HFF-Myc (cell line): ENCODE measurements at regions not wholly inside any gene's neighbourhood (a gene's known extent, or its start where the extent isn't known, plus 50 kb on each side); places are given as distances from the start of the nearest gene placed in this dataset.

Experiments
- DNase-seq: peaks from one replicate; pipeline ENCODE4 v3.0.0-alpha.2; 2011; ENCODE audit warnings: low read depth; ENCODE audit errors: extremely low read depth
- H3K4me3 ChIP-seq: replicated peaks from 2 replicates; pipeline ENCODE4 v1.5.1; 2011; ENCODE audit warnings: low read depth, mild to moderate bottlenecking, control low read depth, low read length
- TF ChIP-seq, protein P1 (sequence below): IDR thresholded peaks from 2 replicates; pipeline ENCODE4 v1.5.1; 2012; ENCODE audit warnings: mild to moderate bottlenecking, low read depth, low read length, control low read depth; ENCODE audit errors: missing control alignments

DNA sequence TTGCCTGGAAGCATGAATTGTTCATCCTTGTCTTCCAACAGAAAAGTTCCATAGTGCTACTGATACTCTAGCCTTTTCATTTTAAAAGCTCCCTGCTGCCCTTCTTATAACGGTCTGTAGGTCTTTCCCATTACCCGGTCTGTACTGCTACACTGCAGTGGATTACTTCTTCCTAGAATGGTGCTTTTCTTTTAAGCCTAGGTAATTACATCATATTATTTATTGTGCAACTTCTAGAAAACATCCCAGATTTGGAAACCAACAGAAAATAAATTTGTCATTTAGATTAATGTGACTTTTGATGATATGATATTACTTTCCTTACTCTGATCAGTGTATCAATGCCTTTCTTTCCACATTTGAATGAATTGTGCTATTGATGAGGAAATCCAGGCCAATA, 199.4 kb downstream of the TANC2 start:
- TF ChIP-seq, protein P1, sequence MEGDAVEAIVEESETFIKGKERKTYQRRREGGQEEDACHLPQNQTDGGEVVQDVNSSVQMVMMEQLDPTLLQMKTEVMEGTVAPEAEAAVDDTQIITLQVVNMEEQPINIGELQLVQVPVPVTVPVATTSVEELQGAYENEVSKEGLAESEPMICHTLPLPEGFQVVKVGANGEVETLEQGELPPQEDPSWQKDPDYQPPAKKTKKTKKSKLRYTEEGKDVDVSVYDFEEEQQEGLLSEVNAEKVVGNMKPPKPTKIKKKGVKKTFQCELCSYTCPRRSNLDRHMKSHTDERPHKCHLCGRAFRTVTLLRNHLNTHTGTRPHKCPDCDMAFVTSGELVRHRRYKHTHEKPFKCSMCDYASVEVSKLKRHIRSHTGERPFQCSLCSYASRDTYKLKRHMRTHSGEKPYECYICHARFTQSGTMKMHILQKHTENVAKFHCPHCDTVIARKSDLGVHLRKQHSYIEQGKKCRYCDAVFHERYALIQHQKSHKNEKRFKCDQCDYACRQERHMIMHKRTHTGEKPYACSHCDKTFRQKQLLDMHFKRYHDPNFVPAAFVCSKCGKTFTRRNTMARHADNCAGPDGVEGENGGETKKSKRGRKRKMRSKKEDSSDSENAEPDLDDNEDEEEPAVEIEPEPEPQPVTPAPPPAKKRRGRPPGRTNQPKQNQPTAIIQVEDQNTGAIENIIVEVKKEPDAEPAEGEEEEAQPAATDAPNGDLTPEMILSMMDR, result no peak
- no peak overlapping the region for H3K4me3 ChIP-seq
- no peak for DNase-seq

DNA sequence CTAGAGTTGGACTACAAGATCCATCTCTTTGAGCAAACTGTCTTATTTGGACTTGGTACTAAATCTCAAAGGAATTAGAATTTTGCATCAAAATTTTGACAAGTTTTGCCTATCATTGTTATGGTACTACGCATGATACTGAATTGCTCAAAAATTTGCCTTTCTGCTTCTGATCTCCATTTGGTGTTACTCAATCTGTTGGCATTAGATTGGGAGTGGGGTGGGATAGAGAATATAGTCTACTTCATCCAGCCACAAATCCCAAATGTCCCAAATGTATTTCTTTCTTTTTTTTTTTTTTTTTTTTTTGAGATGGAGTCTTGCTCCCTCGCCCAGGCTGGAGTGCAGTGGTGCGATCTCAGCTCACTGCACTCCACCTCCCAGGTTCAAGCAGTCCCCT, 204.8 kb downstream of the TANC2 start:
- no peak for DNase-seq
- H3K4me3 ChIP-seq, result no peak overlapping the region
- TF ChIP-seq, protein P1, result no peak

DNA sequence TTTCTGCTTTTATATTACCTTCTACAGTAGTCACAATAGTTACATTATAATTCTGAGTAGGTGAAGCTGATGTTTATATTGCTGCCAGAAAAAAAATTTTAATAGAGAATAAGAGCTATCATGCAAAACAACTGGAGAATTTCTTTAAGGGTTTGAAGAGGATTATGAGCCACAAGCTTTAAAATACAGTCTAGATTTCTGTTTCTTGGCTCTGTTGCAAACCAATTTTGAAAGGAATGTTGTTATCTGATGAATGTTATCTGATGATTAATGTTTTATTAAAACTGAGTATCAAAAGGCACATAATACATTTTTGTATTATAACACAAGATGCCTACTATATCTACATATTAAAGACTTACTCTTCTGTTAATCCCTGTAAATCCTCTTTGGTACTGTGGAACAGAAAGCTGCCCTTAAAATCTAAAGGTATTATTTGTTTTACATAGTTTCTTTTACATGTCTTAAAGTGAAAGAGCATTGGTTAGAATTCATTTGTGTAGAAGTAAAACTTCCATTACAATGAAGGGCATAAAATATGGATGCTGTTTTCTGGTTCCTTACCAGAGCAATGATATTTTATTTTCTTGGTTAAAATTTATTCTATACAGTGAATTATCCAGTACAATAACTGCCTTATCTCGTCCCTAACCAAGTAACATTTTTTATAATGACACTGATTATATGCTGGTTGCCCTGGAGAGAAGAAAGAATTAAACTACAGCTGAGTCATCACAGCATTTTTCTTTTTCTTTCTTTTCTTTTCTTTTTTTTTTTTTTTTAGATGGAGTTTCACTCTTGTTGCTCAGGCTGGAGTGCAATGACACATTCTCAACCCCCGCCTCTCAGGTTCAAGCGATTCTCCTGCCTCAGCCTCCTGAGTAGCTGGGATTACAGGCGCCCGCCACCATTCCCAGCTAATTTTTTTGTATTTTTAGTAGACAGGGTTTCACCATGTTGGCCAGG, 205.7 kb downstream of the TANC2 start:
- no peak for DNase-seq
- H3K4me3 ChIP-seq, result no peak overlapping the region
- TF ChIP-seq, protein P1, result no peak

DNA sequence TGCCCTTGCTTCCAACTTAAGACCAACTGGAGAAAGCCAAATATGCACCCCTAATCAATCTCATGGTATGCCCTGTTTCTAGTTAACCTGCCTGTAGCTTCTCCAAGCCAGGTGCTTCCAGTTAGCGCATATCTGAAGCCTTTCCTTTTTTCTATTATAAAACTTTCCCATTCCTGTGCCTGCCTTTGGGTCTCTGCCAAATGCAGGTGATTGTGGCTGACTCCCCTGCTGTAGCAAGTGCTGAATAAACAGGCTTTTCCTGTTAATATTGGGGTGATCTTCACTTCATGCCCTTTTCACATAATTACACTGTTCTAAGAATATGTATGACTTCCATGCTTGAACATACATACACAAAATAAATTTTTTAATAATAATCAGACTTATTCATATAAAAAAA, 207.4 kb downstream of the TANC2 start:
- DNase-seq, result no peak
- TF ChIP-seq, protein P1, result no peak
- H3K4me3 ChIP-seq, result no peak overlapping the region

DNA sequence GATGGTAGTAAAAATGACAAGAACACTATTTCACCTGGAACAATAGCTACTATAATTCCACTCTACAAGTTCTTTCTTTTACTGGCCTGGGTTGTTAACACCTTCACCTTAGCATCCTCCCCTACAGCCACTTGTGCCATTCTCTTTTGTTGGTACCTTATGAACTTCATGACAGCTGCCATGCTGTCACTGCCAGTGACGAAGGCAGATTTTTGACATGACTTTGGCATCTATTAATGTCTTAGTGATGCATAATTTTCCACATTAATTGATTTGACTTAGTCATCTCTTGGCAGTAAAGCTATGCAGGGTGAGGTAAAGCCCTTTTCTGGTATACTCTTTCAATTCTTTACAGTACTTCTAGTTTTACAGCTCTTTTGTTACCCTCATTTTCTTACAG, 207.9 kb downstream of the TANC2 start:
- no peak for DNase-seq
- TF ChIP-seq, protein P1, result no peak
- H3K4me3 ChIP-seq, result no peak overlapping the region

DNA sequence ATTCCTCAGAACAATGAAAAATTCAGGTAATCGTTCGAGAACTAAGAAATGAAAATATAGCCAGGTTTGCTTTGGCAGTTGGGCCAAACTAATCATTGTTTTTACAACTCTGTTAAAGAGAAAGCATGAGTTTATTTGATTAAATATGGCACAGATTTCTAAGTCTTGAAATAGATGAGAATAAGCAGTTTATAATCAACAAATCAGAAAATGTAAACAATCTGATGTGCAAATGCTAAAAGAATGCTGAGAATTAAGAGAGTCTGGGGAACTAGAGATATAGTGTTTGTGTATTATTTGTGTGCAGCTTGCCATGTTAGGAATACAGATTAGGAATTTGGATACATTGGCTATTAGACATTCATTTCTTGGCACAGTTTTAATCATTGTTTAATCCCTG, 212.5 kb downstream of the TANC2 start:
- no peak overlapping the region for H3K4me3 ChIP-seq
- TF ChIP-seq, protein P1, result no peak
- DNase-seq, result no peak

DNA sequence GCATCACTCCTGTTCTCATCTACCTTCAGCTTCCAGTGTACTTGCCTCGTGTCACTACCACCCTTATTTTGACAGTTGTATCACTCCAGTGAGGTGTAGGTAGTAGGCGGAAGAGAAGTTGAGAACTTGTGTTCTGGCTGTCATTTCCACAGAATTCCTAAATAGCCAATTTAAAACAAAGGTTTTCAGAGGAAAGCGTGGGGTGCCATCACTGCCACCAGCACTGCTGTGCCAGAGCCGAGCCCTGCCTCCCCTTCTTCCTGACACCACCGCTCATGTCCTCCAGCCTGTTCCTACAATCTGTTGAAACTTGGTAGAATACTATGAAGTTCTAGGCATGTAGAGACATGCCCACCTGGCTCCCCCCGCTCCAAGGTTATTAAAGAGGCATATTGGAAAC, 215.8 kb downstream of the TANC2 start:
- no peak overlapping the region for H3K4me3 ChIP-seq
- DNase-seq, result no peak
- TF ChIP-seq, protein P1, result no peak
